HG02870 (cell line): ENCODE measurements at regions not wholly inside any gene's neighbourhood (a gene's known extent, or its start where the extent isn't known, plus 50 kb on each side); places are given as distances from the start of the nearest gene placed in this dataset.

ENCODE experiments used
- ATAC-seq: cut with Tn5 transposase; IDR thresholded peaks from one replicate; pipeline ENCODE4 v1.9.1; 2021; ENCODE audit warnings: mild to moderate bottlenecking, moderate library complexity; ENCODE audit not compliant: unreplicated experiment

DNA sequence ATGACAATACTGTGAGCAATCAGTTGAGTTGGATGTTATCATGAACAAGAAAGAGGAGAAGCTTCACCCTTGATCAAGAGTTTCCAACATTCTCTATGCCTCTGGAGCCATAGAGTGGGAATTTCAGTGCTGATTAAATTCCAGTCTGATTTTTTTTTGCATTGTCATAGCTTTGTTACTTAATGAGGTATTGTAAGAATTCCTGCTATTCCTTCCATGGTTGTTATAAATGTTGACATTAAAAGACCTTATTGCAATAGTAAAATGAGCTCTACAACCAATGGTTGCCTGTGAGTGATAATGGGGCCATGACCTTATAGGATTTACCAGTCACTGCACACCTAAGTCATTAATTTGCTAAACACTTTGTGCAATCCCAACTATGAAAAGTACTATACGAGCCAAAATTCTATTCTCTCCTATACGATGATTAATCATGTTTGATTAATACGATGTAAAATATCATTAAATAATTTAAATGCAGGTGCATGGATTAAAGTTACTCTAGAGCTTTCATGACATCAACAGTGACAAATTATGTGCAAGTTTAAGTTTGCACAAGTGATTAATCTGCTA is 353.2 kb upstream of the KLF6 start:
- no peak for ATAC-seq

DNA sequence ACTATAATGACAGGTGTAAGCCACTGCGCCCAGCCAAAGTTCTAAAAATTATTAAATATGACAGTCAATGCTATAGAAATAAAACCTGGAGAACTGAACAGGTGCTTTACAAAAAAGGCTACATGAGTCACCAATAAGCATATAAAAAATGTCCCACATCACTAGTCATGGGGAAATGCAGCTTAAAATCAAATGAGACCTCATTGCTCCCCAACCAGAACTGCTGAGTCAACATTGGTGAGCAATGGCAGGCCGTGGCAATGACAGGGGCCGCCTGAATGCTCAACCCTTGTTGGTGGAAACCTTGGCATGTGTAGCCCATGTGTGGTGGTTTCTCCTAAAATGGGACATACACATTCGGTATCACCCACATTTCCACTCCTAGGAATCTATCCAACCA is 352.3 kb upstream of the KLF6 start:
- ATAC-seq, result no peak

- peak; percentile 75 for ATAC-seq
Observed at GRCh38 chr10:4136121-4136520, 351.1 kb upstream of the KLF6 start.

GRCh38 chr10:4132216-4132556 is 347.2 kb upstream of the KLF6 start:
- no peak for ATAC-seq

- ATAC-seq, result peak; percentile 50
Observed at GRCh38 chr10:4131407-4132215, 346.6 kb upstream of the KLF6 start.

DNA sequence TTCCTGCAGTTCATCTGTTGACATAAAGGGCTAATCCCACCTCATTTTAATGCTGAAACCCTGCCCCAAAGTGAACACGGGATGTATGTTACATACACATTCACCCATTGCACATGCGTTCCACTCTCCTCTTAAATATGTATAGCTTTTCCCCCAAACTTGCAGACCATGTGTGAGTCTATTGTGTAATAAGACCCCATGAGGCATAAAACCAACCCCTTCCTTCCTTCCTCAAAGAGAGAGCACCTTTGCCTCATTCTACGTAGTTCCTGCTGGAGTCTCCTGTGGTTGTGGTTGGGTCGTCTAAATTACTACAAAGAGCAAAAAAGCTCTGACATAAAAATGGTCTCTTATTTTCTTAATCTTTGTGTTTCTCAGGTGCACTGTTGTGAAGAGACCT is 345.7 kb upstream of the KLF6 start:
- ATAC-seq, result no peak

- ATAC-seq, result no peak
Observed at GRCh38 chr10:4129866-4130477, 345.0 kb upstream of the KLF6 start.

DNA sequence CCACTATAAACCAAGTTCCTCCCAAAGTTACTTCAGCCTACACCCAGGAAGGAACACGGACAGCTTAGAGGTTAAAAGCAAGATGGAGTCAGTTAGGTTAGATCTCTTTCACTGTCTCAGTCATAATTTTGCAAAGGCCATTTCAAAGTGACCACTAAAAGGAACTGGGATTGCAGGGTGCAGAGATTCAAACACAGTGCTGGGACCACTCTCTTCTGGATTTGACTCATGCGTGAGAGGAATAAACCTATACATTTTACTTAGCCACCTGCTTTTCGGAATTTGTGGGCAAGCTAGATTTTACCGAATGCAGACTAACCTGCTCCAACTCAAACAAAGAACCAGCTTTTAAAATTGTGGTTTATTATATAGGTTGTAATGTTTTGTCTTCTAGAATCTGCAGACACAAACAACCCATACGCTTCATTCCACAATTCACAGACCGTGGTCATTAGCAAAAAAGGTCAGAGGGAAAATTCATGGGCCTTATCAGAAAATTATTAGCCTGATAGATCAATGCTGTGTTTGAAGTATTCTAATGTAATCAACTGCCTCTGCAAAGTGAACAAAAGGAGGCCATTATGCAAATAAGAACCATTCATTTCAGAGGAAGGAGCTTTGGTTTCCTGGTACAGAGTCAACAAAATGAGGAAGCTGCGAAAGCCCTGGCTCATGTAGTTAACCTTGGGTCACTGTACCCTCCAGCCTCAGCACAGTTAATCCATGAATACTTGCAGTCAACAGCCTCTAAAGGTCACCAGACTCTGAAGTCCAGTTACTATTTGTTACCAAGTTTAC is 342.7 kb upstream of the KLF6 start:
- ATAC-seq, result peak; percentile 68

- ATAC-seq, result no peak
Observed at GRCh38 chr10:4125776-4126175, 340.8 kb upstream of the KLF6 start.

DNA sequence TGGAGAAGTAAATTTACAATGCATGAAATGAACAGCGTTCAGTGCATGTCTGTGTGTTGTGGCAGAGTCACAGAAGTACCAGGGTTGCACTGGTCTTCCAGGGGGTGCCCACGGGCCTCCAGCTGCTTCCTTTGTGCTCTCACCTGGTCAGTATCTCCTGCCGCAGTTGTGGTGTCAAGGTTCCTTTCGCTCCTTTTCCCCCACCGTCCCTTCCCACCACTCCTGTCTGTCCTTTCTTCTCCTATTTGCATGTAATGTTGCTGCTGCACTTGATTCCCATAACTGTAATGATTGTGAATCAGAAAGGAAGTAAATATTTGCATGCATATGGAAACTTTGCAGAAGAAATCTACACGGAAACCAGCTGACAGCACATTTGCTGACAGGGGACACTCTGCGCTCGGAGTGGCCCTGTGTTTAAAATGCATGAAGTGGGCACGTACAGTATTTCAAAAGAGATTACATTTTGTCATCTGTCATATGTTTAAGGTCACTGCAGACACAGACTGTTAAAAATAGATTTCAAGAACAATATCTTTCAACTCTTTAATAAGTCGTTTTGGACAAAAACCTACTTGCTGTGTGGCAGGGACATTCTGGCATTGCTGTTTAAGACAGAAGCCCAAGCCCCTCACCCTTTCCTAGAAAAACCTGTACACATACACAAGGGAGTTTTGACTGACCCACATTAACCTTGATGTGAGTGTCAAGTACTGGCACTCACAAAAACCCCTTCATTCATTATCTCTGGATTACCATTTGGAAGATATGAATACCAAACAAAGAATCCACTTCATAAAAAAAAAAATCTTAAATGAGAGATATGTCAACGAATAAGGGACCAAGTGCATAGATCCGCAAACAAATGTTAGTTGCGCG is 336.7 kb upstream of the KLF6 start:
- ATAC-seq, result peak; percentile 73

GRCh38 chr10:4120096-4120853 is 335.3 kb upstream of the KLF6 start:
- ATAC-seq, result no peak

- no peak for ATAC-seq
Observed at GRCh38 chr10:4119107-4119506, 334.1 kb upstream of the KLF6 start.

DNA sequence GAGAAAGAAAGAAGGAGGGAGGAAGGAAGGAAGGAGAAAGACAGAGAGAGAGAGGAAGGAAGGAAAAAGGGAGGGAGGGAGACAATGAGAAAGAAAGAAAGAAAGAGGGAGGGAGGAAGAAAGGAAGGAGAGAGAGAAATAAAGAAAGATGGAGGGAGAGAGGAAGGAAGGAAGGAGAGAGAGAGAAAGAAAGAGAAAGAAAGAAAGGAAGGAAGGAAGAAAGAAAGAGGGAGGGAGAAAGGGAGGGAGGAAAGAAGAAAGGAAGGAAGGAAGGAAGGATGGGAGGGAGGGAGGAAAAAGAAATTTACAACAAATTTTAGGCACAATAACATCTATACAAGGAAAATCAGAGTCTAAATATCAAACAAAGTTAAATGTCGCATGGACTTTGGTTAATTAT is 332.6 kb upstream of the KLF6 start:
- ATAC-seq, result no peak

DNA sequence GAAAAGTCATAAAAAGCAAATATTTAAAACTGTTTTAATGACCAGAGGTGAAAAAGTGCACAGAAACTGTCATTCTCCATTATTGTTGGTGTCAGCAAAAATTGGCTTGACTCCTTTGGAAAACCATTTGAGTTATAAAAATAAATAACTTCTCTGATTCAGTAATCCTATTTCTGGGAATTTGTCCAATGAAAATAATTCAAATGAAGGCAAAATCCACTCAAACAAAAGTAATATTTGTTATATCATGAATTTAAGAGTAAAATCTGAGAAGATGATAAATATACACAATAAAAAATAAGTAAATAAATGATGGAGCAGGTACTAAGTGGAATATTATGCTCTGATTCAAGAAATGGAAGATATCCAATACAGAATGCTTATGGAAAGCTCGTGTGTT is 326.6 kb upstream of the KLF6 start:
- no peak for ATAC-seq

DNA sequence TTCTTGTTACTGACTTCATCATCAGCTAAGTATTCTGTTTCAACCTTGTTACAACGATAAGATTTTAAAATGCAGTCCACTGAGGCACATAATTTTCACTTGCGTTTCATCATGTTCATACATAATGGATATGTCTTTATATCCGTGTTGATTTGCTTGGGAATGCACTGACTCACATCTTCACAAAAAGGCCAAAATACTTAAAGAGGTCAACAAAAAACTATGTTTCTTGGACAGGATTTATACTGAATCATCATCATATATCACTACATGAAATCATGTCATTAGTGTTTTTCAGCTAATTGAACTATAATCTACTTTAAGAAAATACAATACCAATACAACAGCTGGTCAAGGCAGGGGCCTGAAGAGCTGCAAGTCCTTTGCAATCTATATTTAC is 324.5 kb upstream of the KLF6 start:
- no peak for ATAC-seq

- ATAC-seq, result no peak
Observed at GRCh38 chr10:4108693-4109092, 323.7 kb upstream of the KLF6 start.

DNA sequence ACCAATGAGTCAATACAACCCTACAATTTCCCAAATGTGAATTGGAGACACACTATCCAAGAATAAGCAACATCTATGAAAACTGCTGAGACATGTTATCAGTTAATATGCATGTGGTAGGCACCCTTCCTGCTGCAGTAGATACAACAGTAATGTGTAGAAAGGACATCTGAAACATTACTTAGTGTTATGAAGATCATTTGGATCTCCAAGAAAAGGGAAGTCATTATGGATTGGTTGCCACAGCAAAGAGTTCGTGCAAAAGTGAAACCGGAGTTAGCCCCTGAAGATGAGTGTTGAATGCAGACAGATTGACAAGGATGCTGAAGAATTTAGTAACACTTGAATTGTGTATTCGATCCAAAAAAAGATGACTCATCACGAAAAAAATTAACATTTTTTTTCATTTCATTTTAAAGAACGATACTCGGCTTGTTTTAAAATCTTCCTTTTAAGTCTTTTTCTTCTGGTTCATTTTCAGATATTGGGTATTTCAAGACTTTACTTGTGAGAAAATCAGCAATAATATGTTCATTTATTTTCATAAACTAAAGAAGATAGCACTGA is 322.4 kb upstream of the KLF6 start:
- no peak for ATAC-seq

DNA sequence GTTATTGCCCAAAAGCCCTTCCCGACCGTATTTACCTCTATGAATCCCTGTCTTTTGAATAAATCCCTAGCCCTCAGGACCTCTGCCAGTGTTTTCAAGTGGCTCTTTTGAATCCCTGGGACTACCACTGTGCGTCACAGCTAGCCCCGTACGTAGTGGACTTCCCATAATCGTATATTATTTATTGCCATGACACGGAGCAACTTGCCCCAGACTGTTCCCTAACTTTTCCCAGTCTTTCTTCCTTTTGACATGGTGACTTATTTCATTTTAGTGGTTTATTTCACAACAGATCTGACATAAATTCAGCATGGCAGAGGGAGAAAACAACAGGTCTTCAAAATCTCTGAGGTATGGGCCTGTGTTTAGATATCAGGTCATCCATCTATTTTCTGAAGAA is 318.6 kb upstream of the KLF6 start:
- no peak for ATAC-seq

DNA sequence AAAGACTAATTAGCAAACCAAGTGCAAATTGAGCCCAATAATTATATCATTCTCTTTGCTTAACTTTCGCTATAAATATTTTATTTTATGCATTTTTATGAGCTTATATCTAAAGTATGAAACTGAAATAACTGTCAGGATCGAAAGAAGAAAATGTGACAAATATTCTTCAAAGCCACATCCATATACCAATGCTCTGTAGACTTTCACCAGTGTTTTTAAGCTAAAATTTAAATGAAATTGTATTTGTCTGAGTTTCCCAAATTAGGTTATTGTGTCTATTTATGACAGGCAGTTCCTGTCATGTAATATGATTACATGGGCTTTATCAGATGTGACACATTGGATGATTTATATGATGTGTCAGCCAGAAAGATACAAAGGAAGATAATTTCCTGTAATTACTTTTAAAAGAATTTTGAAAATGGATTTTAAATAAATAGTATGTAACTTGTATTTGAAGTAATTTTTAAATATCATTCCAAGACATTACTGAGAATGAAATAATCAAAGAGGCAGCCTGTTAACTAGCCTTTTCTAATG is 317.9 kb upstream of the KLF6 start:
- ATAC-seq, result no peak
